ENCODE measurements at regions not wholly inside any gene's neighbourhood (a gene's known extent, or its start where the extent isn't known, plus 50 kb on each side); places are given as distances from the start of the nearest gene placed in this dataset.

- no peak for ATAC-seq (ENCODE audit: insufficient read depth, low read depth)
- H3K4me3 ChIP-seq (ENCODE audit: low read depth in 1 of 2, low read length in 2 of 2), result no peak overlapping the region
- no peak for DNase-seq
Observed at GRCh38 chr13:105665284-105665683, 870.2 kb downstream of the EFNB2 start.

GRCh38 chr13:105663182-105663581, 872.3 kb downstream of the EFNB2 start:
- ATAC-seq (ENCODE audit: insufficient read depth, low read depth) (no peak), DNase-seq (no peak)
- peaks cover 2% of the 10 kb centered on the region; the same call in 1 of the 2 replicates for H3K4me1 ChIP-seq (ENCODE audit: insufficient read depth, low read length)
- H3K27me3 ChIP-seq (ENCODE audit: insufficient read depth, low read length, poor library complexity), result no peaks in the 10 kb centered on the region
- no peaks in the 10 kb centered on the region for H3K79me2 ChIP-seq (ENCODE audit: insufficient read depth, low read length)
- no peak overlapping the region for H3K27ac ChIP-seq (ENCODE audit: low read length)
- H3K36me3 ChIP-seq (ENCODE audit: insufficient read depth, low read length), result no peaks in the 10 kb centered on the region
- no peak overlapping the region for H3K4me3 ChIP-seq (ENCODE audit: low read depth in 1 of 2, low read length in 2 of 2)
- no peak overlapping the region for H3K4me2 ChIP-seq (ENCODE audit: insufficient read depth, low read length)
- TF ChIP-seq EZH2 (IDR thresholded peaks at IDR 0.05; ENCODE audit: borderline replicate concordance, low read depth, low read length, severe bottlenecking), result no peak
- TF ChIP-seq, protein P1, sequence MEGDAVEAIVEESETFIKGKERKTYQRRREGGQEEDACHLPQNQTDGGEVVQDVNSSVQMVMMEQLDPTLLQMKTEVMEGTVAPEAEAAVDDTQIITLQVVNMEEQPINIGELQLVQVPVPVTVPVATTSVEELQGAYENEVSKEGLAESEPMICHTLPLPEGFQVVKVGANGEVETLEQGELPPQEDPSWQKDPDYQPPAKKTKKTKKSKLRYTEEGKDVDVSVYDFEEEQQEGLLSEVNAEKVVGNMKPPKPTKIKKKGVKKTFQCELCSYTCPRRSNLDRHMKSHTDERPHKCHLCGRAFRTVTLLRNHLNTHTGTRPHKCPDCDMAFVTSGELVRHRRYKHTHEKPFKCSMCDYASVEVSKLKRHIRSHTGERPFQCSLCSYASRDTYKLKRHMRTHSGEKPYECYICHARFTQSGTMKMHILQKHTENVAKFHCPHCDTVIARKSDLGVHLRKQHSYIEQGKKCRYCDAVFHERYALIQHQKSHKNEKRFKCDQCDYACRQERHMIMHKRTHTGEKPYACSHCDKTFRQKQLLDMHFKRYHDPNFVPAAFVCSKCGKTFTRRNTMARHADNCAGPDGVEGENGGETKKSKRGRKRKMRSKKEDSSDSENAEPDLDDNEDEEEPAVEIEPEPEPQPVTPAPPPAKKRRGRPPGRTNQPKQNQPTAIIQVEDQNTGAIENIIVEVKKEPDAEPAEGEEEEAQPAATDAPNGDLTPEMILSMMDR (IDR thresholded peaks at IDR 0.05; ENCODE audit: borderline replicate concordance, extremely low read depth, low read length, poor library complexity, severe bottlenecking), result no peak
- no peaks in the 10 kb centered on the region for H3K9me3 ChIP-seq (ENCODE audit: insufficient read depth, low read length, severe bottlenecking)
- H2AFZ ChIP-seq (ENCODE audit: low read depth, low read length), result no peak overlapping the region
- H4K20me1 ChIP-seq (ENCODE audit: insufficient read depth, low read length), result no peaks in the 10 kb centered on the region
- no peak overlapping the region for H3K9ac ChIP-seq (ENCODE audit: low read depth, low read length)

More at GRCh38 chr13:105665284-105665683, 870.2 kb downstream of the EFNB2 start:
- no peaks in the 10 kb centered on the region for H3K36me3 ChIP-seq (ENCODE audit: insufficient read depth, low read length)
- H3K4me1 ChIP-seq (ENCODE audit: insufficient read depth, low read length), result peaks cover 6% of the 10 kb centered on the region
- H4K20me1 ChIP-seq (ENCODE audit: insufficient read depth, low read length), result no peaks in the 10 kb centered on the region
- H3K9ac ChIP-seq (ENCODE audit: low read depth, low read length), result no peak overlapping the region
- no peak for TF ChIP-seq EZH2 (IDR thresholded peaks at IDR 0.05; ENCODE audit: borderline replicate concordance, low read depth, low read length, severe bottlenecking)
- TF ChIP-seq, protein P1 (IDR thresholded peaks at IDR 0.05; ENCODE audit: borderline replicate concordance, extremely low read depth, low read length, poor library complexity, severe bottlenecking), result no peak
- H2AFZ ChIP-seq (ENCODE audit: low read depth, low read length), result no peak overlapping the region
- no peak overlapping the region for H3K27ac ChIP-seq (ENCODE audit: low read length)
- H3K9me3 ChIP-seq (ENCODE audit: insufficient read depth, low read length, severe bottlenecking), result no peaks in the 10 kb centered on the region
- H3K4me2 ChIP-seq (ENCODE audit: insufficient read depth, low read length), result no peak overlapping the region
- no peaks in the 10 kb centered on the region for H3K79me2 ChIP-seq (ENCODE audit: insufficient read depth, low read length)
- no peaks in the 10 kb centered on the region for H3K27me3 ChIP-seq (ENCODE audit: insufficient read depth, low read length, poor library complexity)

DNA sequence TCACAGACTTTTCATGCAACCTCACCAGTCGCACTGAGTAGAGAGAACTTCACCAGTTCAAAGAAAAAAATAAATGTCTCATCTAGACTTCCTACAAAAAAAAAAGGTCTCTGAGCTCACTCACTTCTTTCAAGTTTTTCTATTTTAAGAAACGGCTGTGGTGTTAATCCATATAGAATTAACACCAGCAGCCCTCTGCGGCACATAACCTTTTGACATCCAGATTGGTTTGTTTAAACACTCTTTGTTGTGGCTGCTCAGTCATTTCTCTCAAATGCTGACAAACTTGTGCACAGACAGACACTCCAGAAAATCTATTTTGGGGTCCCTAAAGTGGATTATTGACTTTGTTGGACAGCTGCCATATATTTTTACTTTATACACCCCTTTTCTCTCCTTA, 874.9 kb downstream of the EFNB2 start:
- no peaks in the 10 kb centered on the region for H3K27me3 ChIP-seq (ENCODE audit: insufficient read depth, low read length, poor library complexity)
- H4K20me1 ChIP-seq (ENCODE audit: insufficient read depth, low read length), result no peaks in the 10 kb centered on the region
- H3K4me3 ChIP-seq (ENCODE audit: low read depth in 1 of 2, low read length in 2 of 2), result no peak overlapping the region
- no peak for TF ChIP-seq EZH2 (IDR thresholded peaks at IDR 0.05; ENCODE audit: borderline replicate concordance, low read depth, low read length, severe bottlenecking)
- TF ChIP-seq, protein P1 (IDR thresholded peaks at IDR 0.05; ENCODE audit: borderline replicate concordance, extremely low read depth, low read length, poor library complexity, severe bottlenecking), result no peak
- H3K79me2 ChIP-seq (ENCODE audit: insufficient read depth, low read length), result no peaks in the 10 kb centered on the region
- ATAC-seq (ENCODE audit: insufficient read depth, low read depth), result peak; percentile 89
- no peaks in the 10 kb centered on the region for H3K36me3 ChIP-seq (ENCODE audit: insufficient read depth, low read length)
- H3K4me2 ChIP-seq (ENCODE audit: insufficient read depth, low read length), result no peak overlapping the region
- peak; percentile 46 for DNase-seq
- no peaks in the 10 kb centered on the region for H3K9me3 ChIP-seq (ENCODE audit: insufficient read depth, low read length, severe bottlenecking)
- H2AFZ ChIP-seq (ENCODE audit: low read depth, low read length), result no peak overlapping the region
- no peak overlapping the region for H3K9ac ChIP-seq (ENCODE audit: low read depth, low read length)
- no peak overlapping the region for H3K27ac ChIP-seq (ENCODE audit: low read length)
- peaks cover 2% of the 10 kb centered on the region; the same call in 1 of the 2 replicates for H3K4me1 ChIP-seq (ENCODE audit: insufficient read depth, low read length)

- DNase-seq (no peak), ATAC-seq (ENCODE audit: insufficient read depth, low read depth) (no peak)
- no peaks in the 10 kb centered on the region for H3K79me2 ChIP-seq (ENCODE audit: insufficient read depth, low read length)
- H4K20me1 ChIP-seq (ENCODE audit: insufficient read depth, low read length), result no peaks in the 10 kb centered on the region
- no peak overlapping the region for H3K4me2 ChIP-seq (ENCODE audit: insufficient read depth, low read length)
- H3K4me3 ChIP-seq (ENCODE audit: low read depth in 1 of 2, low read length in 2 of 2), result no peak overlapping the region
- TF ChIP-seq, protein P1 (IDR thresholded peaks at IDR 0.05; ENCODE audit: borderline replicate concordance, extremely low read depth, low read length, poor library complexity, severe bottlenecking), result no peak
- TF ChIP-seq EZH2 (IDR thresholded peaks at IDR 0.05; ENCODE audit: borderline replicate concordance, low read depth, low read length, severe bottlenecking), result no peak
- H3K27ac ChIP-seq (ENCODE audit: low read length), result no peak overlapping the region
- H3K9ac ChIP-seq (ENCODE audit: low read depth, low read length), result no peak overlapping the region
- no peaks in the 10 kb centered on the region for H3K27me3 ChIP-seq (ENCODE audit: insufficient read depth, low read length, poor library complexity)
- no peaks in the 10 kb centered on the region for H3K9me3 ChIP-seq (ENCODE audit: insufficient read depth, low read length, severe bottlenecking)
- peaks cover 2% of the 10 kb centered on the region; the same call in 1 of the 2 replicates for H3K4me1 ChIP-seq (ENCODE audit: insufficient read depth, low read length)
- 0 out of 2 replicates have a peak overlapping the region, but pooled peaks have one; percentile 7 for H2AFZ ChIP-seq (ENCODE audit: low read depth, low read length)
- no peaks in the 10 kb centered on the region for H3K36me3 ChIP-seq (ENCODE audit: insufficient read depth, low read length)
Observed at GRCh38 chr13:105658431-105658830, 877.0 kb downstream of the EFNB2 start.
